GM21390 (cell line): ENCODE measurements at regions not wholly inside any gene's neighbourhood (a gene's known extent, or its start where the extent isn't known, plus 50 kb on each side); places are given as distances from the start of the nearest gene placed in this dataset.
"Not testable (repeated sequence)": the region's sequence is repeated elsewhere in the genome, so short reads cannot be mapped to it uniquely, and the experiment has no call there.

Experiments used
- ATAC-seq: cut with Tn5 transposase; IDR thresholded peaks from one replicate; pipeline ENCODE4 v1.9.1; 2021; ENCODE audit not compliant: unreplicated experiment

- no peak for ATAC-seq
These were observed 572.2 kb upstream of the SOX9 start for GRCh38 chr17:71548540-71549190.

- ATAC-seq, result no peak
These were observed 570.1 kb upstream of the SOX9 start for GRCh38 chr17:71550675-71551074.

GRCh38 chr17:71553381-71553780 lies 567.4 kb upstream of the SOX9 start:
- ATAC-seq, result no peak

GRCh38 chr17:71558901-71559300 lies 561.9 kb upstream of the SOX9 start:
- no peak for ATAC-seq

GRCh38 chr17:71572343-71572742 lies 548.5 kb upstream of the SOX9 start:
- no peak for ATAC-seq

GRCh38 chr17:71578446-71578845 lies 542.4 kb upstream of the SOX9 start:
- ATAC-seq, result no peak

GRCh38 chr17:71580220-71580619 lies 540.6 kb upstream of the SOX9 start:
- no peak for ATAC-seq

- no peak for ATAC-seq
These were observed 535.3 kb upstream of the SOX9 start for GRCh38 chr17:71585540-71585939.

- no peak for ATAC-seq
These were observed 528.4 kb upstream of the SOX9 start for GRCh38 chr17:71592431-71592830.

- no peak for ATAC-seq
These were observed 527.7 kb upstream of the SOX9 start for GRCh38 chr17:71593078-71593477.

- not testable (repeated sequence) for ATAC-seq
These were observed 521.2 kb upstream of the SOX9 start for GRCh38 chr17:71599583-71599982.

GRCh38 chr17:71600137-71600789 lies 520.6 kb upstream of the SOX9 start:
- ATAC-seq, result no peak

- ATAC-seq, result no peak
These were observed 518.8 kb upstream of the SOX9 start for GRCh38 chr17:71601894-71602504.

- ATAC-seq, result no peak
These were observed 506.8 kb upstream of the SOX9 start for GRCh38 chr17:71613996-71614395.

GRCh38 chr17:71615820-71616219 lies 505.0 kb upstream of the SOX9 start:
- ATAC-seq, result no peak

- not testable (repeated sequence) for ATAC-seq
These were observed 503.1 kb upstream of the SOX9 start for GRCh38 chr17:71617767-71618166.

GRCh38 chr17:71625330-71625729 lies 495.5 kb upstream of the SOX9 start:
- no peak for ATAC-seq

- no peak for ATAC-seq
These were observed 492.5 kb upstream of the SOX9 start for GRCh38 chr17:71628306-71628705.

GRCh38 chr17:71631483-71631882 lies 489.3 kb upstream of the SOX9 start:
- no peak for ATAC-seq

GRCh38 chr17:71632328-71632727 lies 488.5 kb upstream of the SOX9 start:
- no peak for ATAC-seq

GRCh38 chr17:71633391-71633849 lies 487.4 kb upstream of the SOX9 start:
- no peak for ATAC-seq

- no peak for ATAC-seq
These were observed 486.4 kb upstream of the SOX9 start for GRCh38 chr17:71634376-71634775.
